ENCODE measurements at regions not wholly inside any gene's neighbourhood (a gene's known extent, or its start where the extent isn't known, plus 50 kb on each side); places are given as distances from the start of the nearest gene placed in this dataset.

DNA sequence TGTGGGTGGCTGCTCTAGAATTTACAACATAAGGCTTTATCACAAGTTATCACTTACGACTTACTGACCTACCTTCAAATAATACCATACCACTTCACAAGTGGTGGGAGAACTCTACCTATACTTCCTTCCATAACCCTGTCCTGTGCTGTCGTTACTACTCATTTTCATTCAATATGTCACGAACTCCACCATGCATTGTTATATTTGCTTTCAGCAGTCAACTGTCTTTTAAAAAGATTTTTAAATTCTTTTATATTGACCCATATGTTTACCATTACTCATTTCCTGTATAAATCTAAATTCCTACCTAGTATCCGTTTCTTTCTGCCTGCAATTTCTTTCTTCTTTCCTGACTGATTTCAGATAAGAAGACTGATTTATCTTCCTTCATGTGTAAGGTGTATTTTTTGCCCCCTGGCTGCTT is 200.0 kb downstream of the KLF12 start:
- no peak for DNase-seq

- DNase-seq: peak; percentile 42
These were observed 200.4 kb downstream of the KLF12 start for GRCh38 chr13:73933795-73934194.

GRCh38 chr13:73932091-73932490 is 202.1 kb downstream of the KLF12 start:
- DNase-seq: no peak

DNA sequence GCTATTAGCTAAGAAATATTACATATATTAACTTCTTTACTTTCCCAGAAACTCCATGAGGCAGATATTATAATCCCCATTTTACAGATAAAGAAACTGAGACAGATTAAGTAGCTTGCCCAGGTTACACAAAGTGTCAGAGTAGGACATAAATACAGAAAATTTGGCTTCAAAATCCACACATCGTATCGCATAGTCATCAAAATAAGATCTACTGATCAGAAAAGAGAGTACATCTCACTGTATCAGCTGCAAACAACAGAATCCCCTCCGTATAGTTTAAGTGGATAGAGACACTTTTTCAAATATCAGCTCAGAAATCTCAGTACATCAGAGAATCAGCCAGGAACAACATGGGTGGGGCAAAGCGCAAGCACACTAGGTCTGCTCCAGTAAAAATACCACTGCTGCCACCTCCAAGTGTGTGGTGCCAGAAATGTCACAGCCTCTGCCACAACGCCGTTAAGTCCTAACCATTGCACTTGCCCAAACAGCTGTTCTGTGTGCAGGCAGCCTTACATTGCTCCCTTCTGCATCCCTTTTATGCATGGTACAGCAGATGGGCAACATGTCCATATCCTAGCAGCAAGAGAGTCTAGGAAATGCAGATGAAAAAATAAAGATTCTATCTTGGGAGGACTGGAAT is 204.8 kb downstream of the KLF12 start:
- DNase-seq: no peak

DNA sequence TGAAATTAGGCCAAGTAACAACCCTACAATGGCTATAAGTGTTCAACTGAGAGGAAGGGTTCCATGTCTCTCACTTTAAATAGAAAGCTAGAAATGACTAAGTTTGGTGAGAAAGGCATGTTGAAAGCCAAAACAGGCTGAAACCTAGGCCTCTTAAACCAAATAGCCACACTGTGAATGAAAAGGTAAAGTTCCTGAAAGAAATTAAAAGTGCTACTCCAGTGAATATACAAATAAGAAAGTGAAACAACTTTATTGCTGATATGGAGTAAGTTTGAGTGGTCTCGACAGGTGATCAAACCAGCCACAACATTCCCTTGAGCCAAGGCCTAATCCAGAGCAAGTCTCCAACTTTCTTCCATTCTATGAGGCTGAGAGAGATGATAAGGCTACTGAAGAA is 209.6 kb downstream of the KLF12 start:
- DNase-seq: no peak

DNA sequence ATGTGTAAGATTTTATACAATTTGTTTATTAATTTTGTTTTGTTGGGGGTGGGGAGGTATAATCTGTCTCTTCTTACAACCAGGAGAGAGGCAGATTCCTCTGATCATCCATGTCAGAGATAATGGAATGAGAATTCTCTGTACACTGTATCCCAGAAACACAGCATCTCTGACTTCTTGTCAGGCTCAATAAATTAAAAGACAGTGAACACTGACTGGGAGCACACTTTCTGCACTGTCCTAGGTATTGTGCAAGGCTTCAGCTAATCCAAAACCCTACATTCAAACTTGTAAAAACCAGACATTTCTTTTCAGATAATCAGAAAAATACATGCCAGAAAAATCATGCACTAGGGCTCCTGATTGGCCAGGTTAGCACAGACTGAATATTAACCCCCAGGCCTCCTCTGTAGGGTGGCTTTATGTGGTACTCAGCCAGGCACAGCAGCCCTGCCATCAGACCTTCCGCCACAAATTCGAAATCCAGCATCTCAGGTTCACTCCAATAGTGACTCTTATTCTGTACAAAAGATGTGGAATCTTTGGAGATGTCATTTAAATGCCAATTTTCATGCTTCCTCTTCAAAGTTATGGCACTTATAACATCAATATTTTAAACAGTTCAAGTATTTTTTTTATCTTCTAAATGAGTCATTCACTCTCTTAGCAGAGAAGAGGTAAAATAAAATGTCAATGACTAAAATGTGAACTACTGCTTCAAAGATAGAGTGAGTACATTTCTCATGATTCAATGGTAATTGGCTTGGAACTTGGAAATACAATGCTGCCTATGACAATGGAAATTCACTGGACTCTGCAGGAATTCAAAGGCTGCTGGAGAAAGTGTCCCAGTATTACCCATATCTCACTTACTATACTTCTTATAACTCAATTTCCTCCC is 211.5 kb downstream of the KLF12 start:
- DNase-seq: no peak

GRCh38 chr13:73918691-73919090 is 215.5 kb downstream of the KLF12 start:
- no peak for DNase-seq

DNA sequence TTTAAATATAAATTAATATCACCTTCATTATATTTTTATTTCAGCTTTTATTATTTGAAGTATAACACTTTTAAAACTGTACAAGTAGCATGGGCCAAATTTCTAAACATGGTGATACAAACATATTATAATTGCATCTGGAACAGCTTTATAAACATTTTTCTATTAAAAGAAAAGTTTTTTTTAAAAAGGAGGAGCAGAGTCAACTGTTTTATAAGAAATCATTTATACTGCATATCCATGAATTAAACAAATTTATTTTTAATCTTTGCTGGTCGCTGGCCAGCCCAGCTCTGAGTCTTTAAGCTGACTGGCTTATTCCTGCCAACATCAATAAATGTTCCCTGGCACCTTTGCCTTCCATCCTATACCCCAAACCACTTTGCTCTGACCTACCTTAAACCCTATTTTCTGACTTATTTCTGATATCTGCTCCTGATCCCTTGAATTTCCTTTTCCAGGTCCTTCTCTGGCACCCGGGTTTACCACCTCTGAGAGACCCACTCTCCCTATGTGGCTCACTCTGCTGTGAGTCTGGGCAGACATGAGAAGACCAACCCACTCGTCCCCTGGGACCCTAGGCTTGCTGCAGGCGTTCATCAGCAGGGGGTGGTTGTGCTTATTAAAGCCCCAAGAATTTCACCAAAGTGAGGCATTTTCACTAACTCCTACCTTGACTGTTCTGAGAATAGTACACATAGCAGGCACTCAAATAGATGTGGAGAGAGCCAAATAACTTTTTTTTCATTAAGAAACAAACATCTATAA is 220.3 kb downstream of the KLF12 start:
- no peak for DNase-seq

- DNase-seq: no peak
These were observed 221.0 kb downstream of the KLF12 start for GRCh38 chr13:73913079-73913740.

DNA sequence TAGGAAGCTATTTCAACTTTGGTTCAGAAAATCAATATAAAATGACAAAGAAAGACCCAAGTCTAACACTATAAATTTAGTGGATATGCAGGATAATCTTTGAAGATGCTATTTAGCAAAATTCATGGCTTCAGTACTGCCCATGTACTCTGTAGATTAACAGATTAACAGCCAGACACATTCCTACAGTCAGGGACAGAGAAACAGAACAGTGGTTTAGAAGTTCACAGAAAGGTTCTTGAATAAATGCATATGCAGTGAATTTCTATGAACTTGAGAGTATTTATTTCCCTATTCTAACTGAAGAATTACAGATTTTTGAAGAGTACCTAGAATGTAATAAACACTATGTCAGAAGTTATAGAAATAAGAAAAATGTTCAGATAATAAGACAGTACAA is 222.8 kb downstream of the KLF12 start:
- no peak for DNase-seq

GRCh38 chr13:73910733-73911132 is 223.5 kb downstream of the KLF12 start:
- DNase-seq: no peak

DNA sequence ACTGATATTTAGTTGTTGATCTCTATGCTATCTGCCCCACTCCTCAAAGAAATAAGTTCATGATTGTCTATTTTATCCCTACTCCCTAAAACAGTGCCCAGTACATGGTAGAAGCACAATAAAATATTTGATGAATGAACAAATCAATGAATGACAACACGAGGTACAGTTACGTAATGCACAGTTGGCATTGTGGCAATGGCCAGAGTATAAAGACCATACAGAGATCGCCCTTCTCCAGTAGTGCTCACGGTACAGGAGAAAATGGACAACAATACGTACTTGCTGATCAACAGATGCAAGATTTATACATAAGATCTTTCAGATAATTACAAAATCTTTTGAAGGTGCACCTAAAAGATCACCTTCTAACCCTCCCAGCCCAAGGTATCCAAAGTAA is 225.4 kb downstream of the KLF12 start:
- no peak for DNase-seq

DNA sequence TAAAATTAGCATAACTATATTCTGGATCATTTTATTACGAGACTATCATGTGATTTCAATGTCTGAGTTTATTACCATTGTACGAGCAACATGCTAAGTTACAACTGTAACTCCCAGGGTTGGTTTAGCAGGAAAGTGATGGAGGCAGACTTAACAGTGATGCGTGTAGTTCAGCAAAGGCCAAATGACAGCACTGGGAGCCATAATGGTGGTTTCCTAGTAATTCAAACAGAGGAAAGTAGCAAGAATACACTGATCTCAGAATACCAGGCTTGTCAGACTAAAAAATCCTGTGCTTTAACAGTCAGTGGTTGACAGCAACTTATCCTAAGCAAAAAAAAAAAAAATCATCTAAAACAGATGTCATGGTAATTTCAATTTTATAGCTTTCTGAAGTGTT is 229.6 kb downstream of the KLF12 start:
- DNase-seq: no peak

DNA sequence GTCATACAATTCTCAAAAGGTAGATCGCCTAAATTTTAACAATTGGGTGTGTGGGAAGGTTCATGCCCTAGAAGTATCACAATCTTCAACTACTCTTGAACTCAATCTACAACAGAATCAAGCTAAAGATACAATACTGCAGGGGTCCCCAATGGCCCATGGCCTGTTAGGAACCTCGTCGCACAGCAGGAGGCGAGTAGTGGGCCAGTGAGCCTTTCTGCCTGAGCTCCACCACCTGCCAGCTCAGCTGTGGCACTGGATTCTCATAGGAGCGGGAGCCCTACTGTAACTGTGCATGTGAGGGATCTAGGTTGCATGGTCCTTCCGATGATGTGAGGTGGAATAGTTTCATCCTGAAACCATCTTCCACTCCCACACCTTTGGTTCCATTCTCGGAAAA is 230.6 kb downstream of the KLF12 start:
- DNase-seq: no peak

GRCh38 chr13:73902847-73903246 is 231.4 kb downstream of the KLF12 start:
- DNase-seq: no peak

GRCh38 chr13:73902296-73902695 is 231.9 kb downstream of the KLF12 start:
- DNase-seq: no peak

DNA sequence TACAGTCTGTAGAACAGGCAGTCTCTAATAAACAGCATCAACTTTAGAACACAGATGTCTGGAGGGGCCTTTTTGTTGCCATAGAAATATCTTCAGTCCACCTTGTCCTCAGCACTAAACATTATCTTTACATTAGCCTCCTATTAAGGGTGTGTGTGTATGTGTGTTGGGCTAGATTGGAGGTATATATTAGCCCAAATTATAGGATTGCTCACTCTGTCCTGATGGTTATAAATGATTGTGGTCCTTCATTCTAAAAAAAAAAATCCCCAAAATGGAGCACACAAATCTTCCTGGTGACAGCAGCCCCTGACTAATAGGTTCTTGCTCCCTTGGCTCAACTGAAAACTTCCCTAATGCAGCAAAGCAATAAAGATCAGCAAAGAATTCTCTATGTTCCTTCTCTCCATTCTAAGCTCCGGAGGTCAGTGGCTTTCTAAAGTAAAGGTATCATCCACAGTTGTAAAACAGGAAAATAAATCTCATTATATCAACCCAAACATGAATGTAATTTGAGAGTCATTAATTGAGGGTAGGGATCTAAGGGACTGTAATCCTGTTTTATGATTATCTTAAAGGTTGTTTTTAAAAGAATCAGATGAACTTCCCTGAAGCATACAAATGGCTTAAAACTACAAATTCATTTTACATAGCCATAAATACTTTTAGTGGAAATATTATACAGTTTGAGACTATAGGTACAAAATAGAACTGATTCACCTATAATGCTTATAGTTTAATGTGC is 232.7 kb downstream of the KLF12 start:
- no peak for DNase-seq

GRCh38 chr13:73900591-73900990 is 233.6 kb downstream of the KLF12 start:
- no peak for DNase-seq

GRCh38 chr13:73898899-73899298 is 235.3 kb downstream of the KLF12 start:
- no peak for DNase-seq

DNA sequence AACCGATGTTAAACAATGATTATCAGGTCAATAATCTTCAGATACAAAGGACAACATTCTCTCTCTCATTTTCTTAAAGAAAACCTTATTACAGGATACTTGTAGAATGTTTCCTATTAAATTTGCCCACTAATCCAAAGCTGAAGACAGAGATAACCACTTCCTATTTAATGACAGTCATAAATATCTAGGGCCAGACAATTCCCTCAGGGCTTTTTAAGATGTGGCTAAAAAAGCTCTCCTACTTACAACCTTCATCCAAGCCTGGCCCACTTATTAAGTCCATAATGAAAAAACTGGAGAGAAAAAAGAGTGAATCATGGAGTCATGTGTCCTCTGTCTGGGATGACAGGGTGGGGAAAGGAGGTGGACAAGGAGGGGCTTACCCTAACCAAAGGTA is 235.9 kb downstream of the KLF12 start:
- no peak for DNase-seq

DNA sequence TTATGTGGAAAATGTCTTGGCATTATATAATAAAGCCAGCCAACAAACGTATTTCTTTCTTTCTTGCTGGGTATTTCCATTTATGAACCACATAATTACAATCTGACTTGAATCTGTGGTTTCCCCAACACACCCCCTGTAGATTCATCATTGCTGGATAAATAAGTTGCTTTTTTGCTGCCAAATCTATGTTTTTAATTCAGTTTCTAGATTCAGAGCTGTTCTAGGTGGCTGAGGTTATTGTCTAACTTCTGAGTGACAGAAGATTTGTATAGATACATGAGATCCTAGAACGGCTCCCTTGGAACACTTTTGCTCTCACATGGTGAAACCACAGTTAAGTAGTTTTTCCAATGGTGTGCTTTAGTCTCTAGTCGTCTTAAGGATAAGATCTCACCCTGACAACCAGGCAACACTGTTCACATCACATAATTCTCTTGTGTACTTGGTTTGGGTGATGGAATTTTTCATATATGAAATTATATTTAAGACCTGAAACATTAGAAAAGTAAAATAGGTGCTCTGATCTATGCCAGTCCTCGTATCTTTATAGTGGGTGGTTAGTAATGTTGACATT is 239.1 kb downstream of the KLF12 start:
- DNase-seq: no peak
